MCF 10A (cell line): ENCODE measurements at regions not wholly inside any gene's neighbourhood (a gene's known extent, or its start where the extent isn't known, plus 50 kb on each side); places are given as distances from the start of the nearest gene placed in this dataset.

Experiments used
- BruUV-seq: library from RNA; stranded (reverse); fragments of 400-500 nt; replicated peaks from 2 replicates; lab custom pipeline; 2021; lab: Mats Ljungman, UMichigan
- CTCF ChIA-PET: fragments of 300-600 bp; sonication (Branson Sonifier 250); formaldehyde crosslinking; extraction: SDS; loops from one replicate; lab custom pipeline; 2021; ENCODE audit warnings: antibody characterized with exemption, inconsistent platforms; lab: Yijun Ruan, JAX
- POLR2A ChIA-PET: fragments of 300-600, 350-650 bp; sonication (Branson Sonifier 250); formaldehyde crosslinking; extraction: SDS; loops from one replicate; lab custom pipeline; 2020; ENCODE audit warnings: antibody characterized with exemption, inconsistent platforms; lab: Yijun Ruan, JAX
- DNase-seq: peaks from one replicate; pipeline ENCODE4 v3.0.0-alpha.2; 2018; ENCODE audit not compliant: unreplicated experiment
- H3K27ac Mint-ChIP-seq: one replicate; pipeline ENCODE4 v1.8.0; 2022; ENCODE audit warnings: mild to moderate bottlenecking, low read depth, mixed read lengths; ENCODE audit not compliant: unreplicated experiment
- H3K27me3 Mint-ChIP-seq: one replicate; pipeline ENCODE4 v1.8.0; 2022; ENCODE audit warnings: mixed read lengths; ENCODE audit not compliant: insufficient read depth, unreplicated experiment
- H3K36me3 Mint-ChIP-seq: one replicate; pipeline ENCODE4 v1.8.0; 2022; ENCODE audit warnings: mild to moderate bottlenecking, moderate library complexity, mixed read lengths; ENCODE audit not compliant: insufficient read depth, unreplicated experiment
- H3K4me1 Mint-ChIP-seq: one replicate; pipeline ENCODE4 v1.8.0; 2022; ENCODE audit warnings: mixed read lengths; ENCODE audit not compliant: insufficient read depth, unreplicated experiment
- H3K4me3 Mint-ChIP-seq: one replicate; pipeline ENCODE4 v1.8.0; 2022; ENCODE audit warnings: mild to moderate bottlenecking, moderate library complexity, mixed read lengths; ENCODE audit not compliant: unreplicated experiment
- H3K9me3 Mint-ChIP-seq: one replicate; pipeline ENCODE4 v1.8.0; 2022; ENCODE audit warnings: mixed read lengths; ENCODE audit not compliant: unreplicated experiment
- intact Hi-C: fragments of 100-400 bp; cut with micrococcal nuclease; formaldehyde crosslinking; loops from 2 replicates; pipeline ENCODE4 v1.14.1; 2022
- TF ChIP-seq, protein P1 (sequence below): fragments of 200-600 bp; IDR thresholded peaks from one replicate; pipeline ENCODE4 v1.8.0; 2022; ENCODE audit warnings: antibody characterized with exemption, mild to moderate bottlenecking; ENCODE audit not compliant: unreplicated experiment

- TF ChIP-seq, protein P1, sequence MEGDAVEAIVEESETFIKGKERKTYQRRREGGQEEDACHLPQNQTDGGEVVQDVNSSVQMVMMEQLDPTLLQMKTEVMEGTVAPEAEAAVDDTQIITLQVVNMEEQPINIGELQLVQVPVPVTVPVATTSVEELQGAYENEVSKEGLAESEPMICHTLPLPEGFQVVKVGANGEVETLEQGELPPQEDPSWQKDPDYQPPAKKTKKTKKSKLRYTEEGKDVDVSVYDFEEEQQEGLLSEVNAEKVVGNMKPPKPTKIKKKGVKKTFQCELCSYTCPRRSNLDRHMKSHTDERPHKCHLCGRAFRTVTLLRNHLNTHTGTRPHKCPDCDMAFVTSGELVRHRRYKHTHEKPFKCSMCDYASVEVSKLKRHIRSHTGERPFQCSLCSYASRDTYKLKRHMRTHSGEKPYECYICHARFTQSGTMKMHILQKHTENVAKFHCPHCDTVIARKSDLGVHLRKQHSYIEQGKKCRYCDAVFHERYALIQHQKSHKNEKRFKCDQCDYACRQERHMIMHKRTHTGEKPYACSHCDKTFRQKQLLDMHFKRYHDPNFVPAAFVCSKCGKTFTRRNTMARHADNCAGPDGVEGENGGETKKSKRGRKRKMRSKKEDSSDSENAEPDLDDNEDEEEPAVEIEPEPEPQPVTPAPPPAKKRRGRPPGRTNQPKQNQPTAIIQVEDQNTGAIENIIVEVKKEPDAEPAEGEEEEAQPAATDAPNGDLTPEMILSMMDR: no peak
- CTCF ChIA-PET: no interaction called here
- Mint-ChIP-seq H3K36me3 (peaks cover 36% of the 10 kb centered on the region), H3K4me1 (no peaks in the 10 kb centered on the region), H3K27me3 (peaks cover 73% of the 10 kb centered on the region), H3K4me3 (no peak overlapping the region), H3K27ac (peak overlapping the region; percentile 52), H3K9me3 (no peaks in the 10 kb centered on the region)
- BruUV-seq: no TSS peak
- intact Hi-C loops: no loop called here
- POLR2A ChIA-PET: interaction anchor here (0.6 to 1.2 kb wide), 2 partner anchors 41 to 924 kb away, joined by 3 to 5 read pairs; no protein-coding TSS in a partner anchor
- DNase-seq: peak; percentile 56
These were observed 52.7 kb upstream of the ZCCHC13 start for GRCh38 chrX:74251006-74251930.

GRCh38 chrX:74250574-74250973 is 53.4 kb upstream of the ZCCHC13 start:
- BruUV-seq: no TSS peak
- Mint-ChIP-seq H3K27ac (peak overlapping the region; percentile 29), H3K36me3 (peaks cover 29% of the 10 kb centered on the region), H3K9me3 (no peaks in the 10 kb centered on the region), H3K27me3 (peaks cover 73% of the 10 kb centered on the region), H3K4me1 (no peaks in the 10 kb centered on the region), H3K4me3 (no peak overlapping the region)
- intact Hi-C loops: no loop called here
- ChIA-PET POLR2A (interaction anchor here (0.6 kb wide), 1 partner anchor 923 kb away, joined by 3 read pairs; no protein-coding TSS in a partner anchor), CTCF (no interaction called here)
- DNase-seq: no peak
- TF ChIP-seq, protein P1: no peak

- Mint-ChIP-seq H3K4me1 (no peaks in the 10 kb centered on the region), H3K9me3 (no peaks in the 10 kb centered on the region), H3K36me3 (peaks cover 24% of the 10 kb centered on the region), H3K4me3 (no peak overlapping the region), H3K27me3 (peaks cover 73% of the 10 kb centered on the region), H3K27ac (peak overlapping the region; percentile 29)
- POLR2A ChIA-PET: interaction anchor here (0.7 to 1.3 kb wide), 2 partner anchors 17 to 804 kb away, joined by 3 read pairs; no protein-coding TSS in a partner anchor
- DNase-seq: no peak
- no TSS peak for BruUV-seq
- CTCF ChIA-PET: interaction anchor here (0.6 kb wide), 1 partner anchor 130 kb away, joined by 3 read pairs; no protein-coding TSS in a partner anchor
- intact Hi-C loops: no loop called here
- TF ChIP-seq, protein P1: no peak
These were observed 54.0 kb upstream of the ZCCHC13 start for GRCh38 chrX:74249963-74250362.

GRCh38 chrX:74248889-74249288 is 55.1 kb upstream of the ZCCHC13 start:
- no peaks in the 10 kb centered on the region for H3K9me3 Mint-ChIP-seq
- BruUV-seq: no TSS peak
- CTCF ChIA-PET: no interaction called here
- peak; percentile 20 for DNase-seq
- peaks cover 69% of the 10 kb centered on the region for H3K27me3 Mint-ChIP-seq
- TF ChIP-seq, protein P1: no peak
- intact Hi-C loops: no loop called here
- POLR2A ChIA-PET: interaction anchor here (1.3 kb wide), 1 partner anchor 16 kb away, joined by 3 read pairs; no protein-coding TSS in a partner anchor
- no peak overlapping the region for H3K27ac Mint-ChIP-seq
- peaks cover 24% of the 10 kb centered on the region for H3K36me3 Mint-ChIP-seq
- H3K4me1 Mint-ChIP-seq: no peaks in the 10 kb centered on the region
- no peak overlapping the region for H3K4me3 Mint-ChIP-seq
